ENCODE measurements at regions not wholly inside any gene's neighbourhood (a gene's known extent, or its start where the extent isn't known, plus 50 kb on each side); places are given as distances from the start of the nearest gene placed in this dataset.
A peak's percentile ranks its signal among the peaks of the same experiment; 100 is the strongest.

- peak overlapping the region; percentile 88 for H3K27ac Mint-ChIP-seq (ENCODE audit: unreplicated experiment)
These were observed 119.9 kb upstream of the JUN start for GRCh38 chr1:58903514-58904298.

GRCh38 chr1:58904299-58905125 lies 120.7 kb upstream of the JUN start:
- Mint-ChIP-seq H3K36me3 (ENCODE audit: low read depth, unreplicated experiment) (no peaks in the 10 kb centered on the region), H3K4me3 (ENCODE audit: unreplicated experiment) (peak overlapping the region; percentile 71), H3K9me3 (ENCODE audit: unreplicated experiment) (no peaks in the 10 kb centered on the region), H3K27me3 (ENCODE audit: low read depth, unreplicated experiment) (no peaks in the 10 kb centered on the region), H3K27ac (ENCODE audit: unreplicated experiment) (peak overlapping the region; percentile 88), H3K4me1 (ENCODE audit: low read depth, unreplicated experiment) (peaks cover 20% of the 10 kb centered on the region)
- Histone ChIP-seq H3K79me2 (ENCODE audit: insufficient read depth, low read length) (no peaks in the 10 kb centered on the region), H3K9ac (ENCODE audit: low read length) (peak overlapping the region; percentile 83), H3K4me2 (ENCODE audit: low read length) (peak overlapping the region; percentile 82), H3K27me3 (ENCODE audit: insufficient read depth, low read length) (no peaks in the 10 kb centered on the region), H4K20me1 (ENCODE audit: insufficient read depth, low read length) (no peaks in the 10 kb centered on the region), H3K27ac (ENCODE audit: low read depth, low read length) (peak overlapping the region; percentile 88), H3K36me3 (ENCODE audit: insufficient read depth, low read length) (no peaks in the 10 kb centered on the region), H3K4me1 (ENCODE audit: insufficient read depth, low read length) (peaks cover 14% of the 10 kb centered on the region), H3K9me3 (ENCODE audit: insufficient read depth, low read depth, low read length) (no peaks in the 10 kb centered on the region), H3K4me3 (ENCODE audit: insufficient read depth, low read depth, low read length) (peak overlapping the region; percentile 53), H2AFZ (ENCODE audit: low read depth, low read length) (peak overlapping the region; percentile 76)
- DNase-seq (ENCODE audit: low read depth), result no peak
- FAIRE-seq, result no peak
- TF ChIP-seq CTCF (IDR thresholded peaks at IDR 0.05; ENCODE audit: insufficient read depth, low read depth, low read length) (no peak), EZH2 (IDR thresholded peaks at IDR 0.05; ENCODE audit: insufficient read depth, low read length) (no peak)

More at GRCh38 chr1:58903514-58904298, 119.9 kb upstream of the JUN start:
- Histone ChIP-seq H2AFZ (ENCODE audit: low read depth, low read length) (peak overlapping the region; percentile 76), H3K4me1 (ENCODE audit: insufficient read depth, low read length) (peaks cover 8% of the 10 kb centered on the region), H3K9ac (ENCODE audit: low read length) (peak overlapping the region; percentile 83), H4K20me1 (ENCODE audit: insufficient read depth, low read length) (no peaks in the 10 kb centered on the region), H3K9me3 (ENCODE audit: insufficient read depth, low read depth, low read length) (no peaks in the 10 kb centered on the region), H3K27ac (ENCODE audit: low read depth, low read length) (peak overlapping the region; percentile 88), H3K27me3 (ENCODE audit: insufficient read depth, low read length) (no peaks in the 10 kb centered on the region), H3K4me3 (ENCODE audit: insufficient read depth, low read depth, low read length) (peak overlapping the region; percentile 53), H3K79me2 (ENCODE audit: insufficient read depth, low read length) (no peaks in the 10 kb centered on the region), H3K4me2 (ENCODE audit: low read length) (peak overlapping the region; percentile 82), H3K36me3 (ENCODE audit: insufficient read depth, low read length) (no peaks in the 10 kb centered on the region)
- Mint-ChIP-seq H3K9me3 (ENCODE audit: unreplicated experiment) (no peaks in the 10 kb centered on the region), H3K36me3 (ENCODE audit: low read depth, unreplicated experiment) (no peaks in the 10 kb centered on the region), H3K4me3 (ENCODE audit: unreplicated experiment) (peak overlapping the region; percentile 71), H3K27me3 (ENCODE audit: low read depth, unreplicated experiment) (no peaks in the 10 kb centered on the region), H3K4me1 (ENCODE audit: low read depth, unreplicated experiment) (peaks cover 16% of the 10 kb centered on the region)
- no peak for TF ChIP-seq CTCF (IDR thresholded peaks at IDR 0.05; ENCODE audit: insufficient read depth, low read depth, low read length)
- TF ChIP-seq EZH2 (IDR thresholded peaks at IDR 0.05; ENCODE audit: insufficient read depth, low read length), result no peak
- FAIRE-seq, result no peak
- peak; percentile 87 for DNase-seq (ENCODE audit: low read depth)

Data from astrocyte (in vitro differentiated cells and primary cell).